ENCODE measurements at regions not wholly inside any gene's neighbourhood (a gene's known extent, or its start where the extent isn't known, plus 50 kb on each side); places are given as distances from the start of the nearest gene placed in this dataset.
A peak's percentile ranks its signal among the peaks of the same experiment; 100 is the strongest.

- FAIRE-seq = no peak
Measured at GRCh38 chr3:14318646-14319045, 83.8 kb upstream of the SLC6A6 start.

DNA sequence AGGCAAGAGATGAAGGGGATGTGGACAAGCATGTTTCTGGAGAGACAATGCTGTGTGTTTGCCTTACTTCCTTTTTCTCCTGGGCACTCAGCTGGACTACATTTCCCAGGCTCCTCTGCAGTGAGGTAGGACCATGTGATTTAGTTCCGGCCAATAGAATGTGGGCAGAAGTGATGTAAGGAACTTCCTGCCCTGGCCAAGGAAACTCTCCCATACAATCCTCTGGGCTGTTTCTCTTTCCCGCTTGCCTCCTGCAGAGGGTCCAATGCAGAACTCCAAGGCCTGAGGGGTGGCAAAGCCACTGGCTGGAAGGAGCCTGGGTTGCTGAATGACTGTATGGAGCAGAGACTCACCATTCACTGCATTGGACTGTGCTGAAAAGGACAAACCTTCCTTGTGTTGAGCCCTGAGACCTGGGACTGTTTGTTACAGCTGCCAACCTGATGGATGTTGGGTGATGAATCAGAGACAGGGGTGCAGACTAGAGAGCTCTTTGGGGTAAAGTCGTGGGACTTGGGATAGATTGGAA is 82.7 kb upstream of the SLC6A6 start:
- FAIRE-seq = peak; percentile 80

DNA sequence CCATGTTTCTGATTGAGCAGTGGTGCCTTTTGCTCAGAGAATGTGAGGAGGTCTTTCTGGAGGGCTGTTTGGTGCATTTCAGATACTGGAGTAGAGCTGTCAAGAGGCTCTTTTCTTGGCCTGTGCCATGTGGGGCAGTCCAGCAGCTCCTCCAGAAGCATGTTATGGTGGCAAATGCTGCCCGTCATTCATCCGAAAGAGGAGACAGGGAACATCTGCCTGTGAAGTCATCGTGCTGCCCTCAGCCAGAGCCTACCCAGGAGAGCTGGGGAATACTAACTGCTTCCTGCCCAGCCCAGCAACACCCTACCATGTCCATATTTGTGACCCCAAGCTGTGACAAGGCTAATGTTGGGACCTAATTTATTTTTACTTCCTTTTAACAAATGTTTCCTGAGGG is 82.2 kb upstream of the SLC6A6 start:
- no peak for FAIRE-seq

DNA sequence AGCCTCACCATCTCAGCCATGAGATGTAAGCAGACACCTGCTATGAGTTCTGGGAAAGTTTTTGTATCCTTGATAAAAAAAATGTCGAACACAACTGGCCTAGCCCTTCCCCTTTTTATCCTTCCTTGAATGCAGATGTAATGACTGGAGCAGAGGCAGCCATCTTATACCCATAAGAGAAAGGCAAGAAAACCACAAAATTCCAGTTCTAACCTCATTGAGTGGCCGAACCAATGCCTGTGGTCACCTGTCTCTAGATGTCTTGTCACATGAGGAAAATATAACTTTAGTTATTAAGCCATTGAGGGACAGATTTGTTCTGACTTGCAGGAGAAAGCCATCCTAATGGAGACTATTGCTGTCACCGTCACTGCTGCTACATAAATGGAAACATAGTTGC is 80.4 kb upstream of the SLC6A6 start:
- FAIRE-seq = no peak

- FAIRE-seq = no peak
Measured at GRCh38 chr3:14322667-14323295, 79.6 kb upstream of the SLC6A6 start.

GRCh38 chr3:14323401-14324223 is 78.8 kb upstream of the SLC6A6 start:
- no peak for FAIRE-seq

- FAIRE-seq = no peak
Measured at GRCh38 chr3:14324224-14324944, 78.0 kb upstream of the SLC6A6 start.

DNA sequence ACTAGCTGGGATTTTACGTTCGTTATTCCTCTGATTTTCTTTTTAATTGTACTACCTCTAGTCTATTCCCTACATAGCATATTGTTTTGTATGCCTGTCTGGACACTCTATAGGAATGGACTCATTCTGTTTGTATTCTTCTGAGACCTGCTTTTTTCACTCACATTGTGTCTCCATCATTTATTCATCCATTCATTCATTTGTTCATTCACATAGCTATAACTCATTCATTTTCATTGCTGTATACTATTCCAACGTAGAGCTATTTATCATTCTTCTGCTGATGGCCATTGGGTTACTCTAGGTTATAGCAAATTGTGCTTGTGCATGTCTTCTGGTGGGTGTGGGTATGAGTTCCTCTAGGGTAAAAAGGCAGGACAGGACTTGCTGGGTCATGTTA is 74.0 kb upstream of the SLC6A6 start:
- FAIRE-seq = no peak

- FAIRE-seq = peak; percentile 66
Measured at GRCh38 chr3:14329116-14329830, 73.1 kb upstream of the SLC6A6 start.

- FAIRE-seq = no peak
Measured at GRCh38 chr3:14329842-14330241, 72.6 kb upstream of the SLC6A6 start.

- no peak for FAIRE-seq
Measured at GRCh38 chr3:14330508-14330907, 71.9 kb upstream of the SLC6A6 start.

DNA sequence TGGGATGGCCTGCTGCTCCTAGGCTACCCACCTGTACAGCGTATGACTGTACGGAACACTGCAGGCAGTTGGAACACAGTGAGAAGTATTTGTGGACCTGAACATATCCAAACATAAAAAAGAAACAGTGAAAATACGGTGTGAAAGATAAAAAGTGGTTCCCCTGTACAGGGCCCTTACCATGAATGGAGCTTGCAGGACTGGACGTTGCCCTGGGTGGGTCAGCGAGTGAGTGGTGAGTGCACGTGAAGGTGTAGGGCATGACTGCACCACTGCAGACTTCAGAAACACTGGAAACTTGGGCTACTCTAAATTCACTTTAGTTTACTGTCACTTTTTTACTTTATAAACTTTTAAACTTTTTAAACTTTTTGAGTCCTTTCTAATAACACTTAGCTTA is 71.2 kb upstream of the SLC6A6 start:
- FAIRE-seq = no peak

- no peak for FAIRE-seq
Measured at GRCh38 chr3:14332392-14332791, 70.0 kb upstream of the SLC6A6 start.

DNA sequence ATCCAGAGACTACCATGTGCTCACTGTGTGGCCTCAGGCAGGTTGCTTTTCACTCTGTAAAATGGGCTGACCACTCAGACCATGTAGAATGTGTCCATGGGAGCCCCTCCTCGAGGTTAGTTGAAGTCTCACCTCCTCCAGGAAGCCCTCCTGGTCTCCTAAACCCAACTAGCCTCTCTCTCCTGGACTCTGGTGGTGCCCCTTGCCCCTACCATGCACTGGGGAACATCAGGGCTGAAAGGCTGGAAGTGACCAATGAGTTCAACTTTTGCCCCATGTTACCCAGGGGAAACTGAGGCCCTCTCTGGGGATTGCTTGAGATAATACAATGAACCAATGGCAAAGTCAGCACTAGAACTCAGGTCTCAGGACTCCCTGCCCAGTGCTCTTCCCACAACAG is 69.2 kb upstream of the SLC6A6 start:
- FAIRE-seq = no peak

- no peak for FAIRE-seq
Measured at GRCh38 chr3:14333621-14334020, 68.8 kb upstream of the SLC6A6 start.

DNA sequence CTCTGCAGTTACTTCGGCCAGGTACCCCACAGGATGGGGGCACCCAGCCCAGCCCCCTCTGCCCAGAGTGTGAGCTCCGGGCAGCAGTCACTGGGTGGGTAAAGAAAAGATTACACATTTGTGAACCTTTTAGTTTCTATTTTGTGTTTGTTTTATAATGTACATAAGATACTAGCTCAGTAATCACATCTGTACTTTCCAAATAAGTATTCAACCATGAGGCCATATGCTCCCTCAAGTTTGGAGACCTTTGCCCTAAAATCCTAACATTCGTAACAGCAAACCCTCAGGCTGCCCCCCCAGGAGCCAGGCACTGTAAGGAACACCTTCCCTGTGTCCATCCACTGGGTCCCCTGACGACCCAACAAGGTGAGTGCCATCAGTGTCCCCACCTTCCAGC is 68.3 kb upstream of the SLC6A6 start:
- FAIRE-seq = no peak

GRCh38 chr3:14334936-14335335 is 67.5 kb upstream of the SLC6A6 start:
- FAIRE-seq = no peak

GRCh38 chr3:14335774-14336748 is 66.3 kb upstream of the SLC6A6 start:
- FAIRE-seq = no peak

- no peak for FAIRE-seq
Measured at GRCh38 chr3:14336749-14337598, 65.4 kb upstream of the SLC6A6 start.

DNA sequence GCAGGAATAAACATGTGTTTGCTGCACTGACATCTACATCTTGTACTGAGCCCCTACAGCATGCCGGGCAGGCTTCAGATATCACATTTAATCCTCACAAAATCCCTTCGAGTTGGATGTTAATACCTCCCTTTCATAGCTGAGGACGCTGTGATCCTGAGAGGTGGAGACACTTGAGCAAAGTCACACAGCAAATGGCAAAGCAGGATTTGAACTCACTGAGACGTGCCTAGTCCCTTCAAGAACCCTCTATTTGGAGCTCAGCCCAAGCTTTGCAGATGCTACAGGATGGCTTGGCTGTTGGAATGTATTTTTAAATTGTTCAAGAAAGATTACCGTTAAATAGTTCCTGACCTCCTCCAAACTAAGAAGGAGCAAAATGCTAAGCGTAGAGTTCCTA is 64.6 kb upstream of the SLC6A6 start:
- no peak for FAIRE-seq

DNA sequence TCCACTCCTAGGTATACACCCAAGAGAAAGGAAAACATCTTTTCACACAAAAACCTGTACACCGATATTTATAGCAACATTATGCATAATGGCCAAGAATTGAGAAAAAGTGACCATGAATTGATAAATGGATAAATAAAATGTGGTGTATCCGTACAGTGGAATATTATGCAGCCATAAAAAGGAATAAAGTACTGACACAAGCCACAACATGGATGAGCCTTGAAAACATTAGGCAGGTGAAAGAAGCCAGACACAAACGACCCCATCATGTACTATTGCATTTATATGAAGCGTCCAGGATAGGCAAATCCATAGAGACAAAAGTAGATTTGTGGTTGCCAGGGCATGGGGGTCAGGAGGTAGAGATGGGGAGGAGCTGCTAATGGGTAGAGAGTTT is 64.2 kb upstream of the SLC6A6 start:
- no peak for FAIRE-seq
